ENCODE measurements at regions not wholly inside any gene's neighbourhood (a gene's known extent, or its start where the extent isn't known, plus 50 kb on each side); places are given as distances from the start of the nearest gene placed in this dataset.

DNA sequence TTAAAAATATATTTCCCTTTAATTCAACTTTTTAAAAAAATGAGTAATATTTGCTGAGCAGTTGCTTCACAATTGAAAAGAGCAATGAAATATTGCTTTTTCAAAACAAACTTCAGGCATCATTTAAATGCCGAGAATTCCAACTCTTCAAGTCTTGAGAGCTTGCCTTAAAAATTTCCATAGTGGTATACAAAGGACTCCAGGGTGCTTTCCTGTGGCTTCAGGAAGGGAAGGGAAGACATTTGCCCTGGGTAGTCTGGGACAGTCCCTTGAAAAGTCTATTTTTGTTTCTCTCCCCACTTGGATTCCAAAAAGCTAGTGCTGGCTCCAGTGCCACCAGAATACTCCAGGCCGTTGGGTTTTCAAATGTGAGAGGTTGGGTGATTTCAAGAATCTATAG lies 71.7 kb downstream of the HYCC1 start:
- Histone ChIP-seq H3K4me3 (ENCODE audit: low read depth in 1 of 5, low read length in 5 of 5) (no peak overlapping the region), H3K36me3 (ENCODE audit: control insufficient read depth in 5 of 5, insufficient read depth in 5 of 5, low read length in 5 of 5) (peaks cover 9 to 20% (median 13%) of the 10 kb centered on the region in 5 donors), H3K9me3 (ENCODE audit: control insufficient read depth in 5 of 5, low read length in 5 of 5) (no peaks in the 10 kb centered on the region), H3K27ac (ENCODE audit: low read depth, low read length) (no peak overlapping the region), H3K27me3 (ENCODE audit: control insufficient read depth in 5 of 5, insufficient read depth in 4 of 5, low read length in 5 of 5) (no peaks in the 10 kb centered on the region), H3K9ac (ENCODE audit: low read length in 5 of 5) (no peak overlapping the region), H3K4me1 (ENCODE audit: control insufficient read depth in 5 of 5, insufficient read depth in 5 of 5, low read length in 5 of 5) (no peaks in the 10 kb centered on the region)

DNA sequence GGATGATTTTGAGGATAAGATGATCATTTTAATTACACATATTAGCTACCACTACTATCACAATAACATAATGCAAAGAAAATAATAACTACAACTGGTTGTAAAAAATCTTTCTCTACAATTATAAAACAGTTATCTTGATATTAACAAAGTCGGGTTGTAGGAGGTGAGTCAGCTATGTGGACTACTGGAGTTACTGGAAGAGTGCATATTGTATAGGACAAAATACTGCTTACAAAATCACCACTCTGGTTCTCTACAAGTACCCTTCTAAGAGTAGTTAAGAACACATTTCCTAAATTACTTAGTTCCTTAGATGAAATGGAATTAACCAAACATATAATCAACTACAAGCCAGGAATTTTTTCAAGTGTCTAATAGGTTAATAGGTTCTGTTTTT lies 74.1 kb downstream of the HYCC1 start:
- H3K36me3 ChIP-seq (ENCODE audit: control insufficient read depth in 5 of 5, insufficient read depth in 5 of 5, low read length in 5 of 5), result peaks cover 3 to 6% (median 5%) of the 10 kb centered on the region in 5 donors
- no peaks in the 10 kb centered on the region for H3K27me3 ChIP-seq (ENCODE audit: control insufficient read depth in 5 of 5, insufficient read depth in 4 of 5, low read length in 5 of 5)
- no peaks in the 10 kb centered on the region for H3K9me3 ChIP-seq (ENCODE audit: control insufficient read depth in 5 of 5, low read length in 5 of 5)
- no peak overlapping the region for H3K4me3 ChIP-seq (ENCODE audit: low read depth in 1 of 5, low read length in 5 of 5)
- H3K27ac ChIP-seq (ENCODE audit: low read depth, low read length), result no peak overlapping the region
- no peak overlapping the region for H3K9ac ChIP-seq (ENCODE audit: low read length in 5 of 5)
- H3K4me1 ChIP-seq (ENCODE audit: control insufficient read depth in 5 of 5, insufficient read depth in 5 of 5, low read length in 5 of 5), result peaks cover under 1 to 8% (median 6%) of the 10 kb centered on the region in 5 donors

DNA sequence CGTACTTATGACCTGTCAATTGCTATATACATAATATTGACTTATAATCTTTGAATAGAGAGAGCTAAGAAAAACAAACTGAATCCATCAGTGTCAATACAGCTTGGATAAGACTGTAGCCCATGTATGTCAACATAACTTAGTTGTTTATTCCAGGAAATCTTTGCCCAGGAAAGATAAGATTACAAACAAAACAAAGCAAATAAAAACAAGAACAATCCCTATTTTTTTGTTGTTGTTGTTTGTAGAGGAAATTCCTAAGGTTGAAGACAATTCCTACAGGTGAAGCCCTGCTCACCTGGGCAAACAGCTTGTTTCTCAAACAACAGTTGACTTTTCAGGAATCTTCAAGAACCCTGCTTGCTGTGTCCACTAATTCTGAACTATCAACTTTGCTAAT lies 76.0 kb downstream of the HYCC1 start:
- Histone ChIP-seq H3K27me3 (ENCODE audit: control insufficient read depth in 5 of 5, insufficient read depth in 4 of 5, low read length in 5 of 5) (no peaks in the 10 kb centered on the region), H3K27ac (ENCODE audit: low read depth, low read length) (no peak overlapping the region)

GRCh38 chr7:22936246-22936645 lies 77.7 kb downstream of the HYCC1 start:
- Histone ChIP-seq H3K4me1 (ENCODE audit: control insufficient read depth in 5 of 5, insufficient read depth in 5 of 5, low read length in 5 of 5) (peaks cover 4 to 20% (median 14%) of the 10 kb centered on the region in 5 donors), H3K9me3 (ENCODE audit: control insufficient read depth in 5 of 5, low read length in 5 of 5) (no peaks in the 10 kb centered on the region), H3K27ac (ENCODE audit: low read depth, low read length) (no peak overlapping the region), H3K9ac (ENCODE audit: low read length in 5 of 5) (no peak overlapping the region), H3K36me3 (ENCODE audit: control insufficient read depth in 5 of 5, insufficient read depth in 5 of 5, low read length in 5 of 5) (peaks cover 3 to 6% (median 5%) of the 10 kb centered on the region in 5 donors), H3K27me3 (ENCODE audit: control insufficient read depth in 5 of 5, insufficient read depth in 4 of 5, low read length in 5 of 5) (no peaks in the 10 kb centered on the region), H3K4me3 (ENCODE audit: low read depth in 1 of 5, low read length in 5 of 5) (no peak overlapping the region)

More for the DNA sequence above, 76.0 kb downstream of the HYCC1 start:
- H3K4me1 ChIP-seq (ENCODE audit: control insufficient read depth in 5 of 5, insufficient read depth in 5 of 5, low read length in 5 of 5), result peaks cover 4 to 20% (median 14%) of the 10 kb centered on the region in 5 donors
- no peak overlapping the region for H3K4me3 ChIP-seq (ENCODE audit: low read depth in 1 of 5, low read length in 5 of 5)
- peaks cover 3 to 6% (median 5%) of the 10 kb centered on the region in 5 donors for H3K36me3 ChIP-seq (ENCODE audit: control insufficient read depth in 5 of 5, insufficient read depth in 5 of 5, low read length in 5 of 5)
- no peaks in the 10 kb centered on the region for H3K9me3 ChIP-seq (ENCODE audit: control insufficient read depth in 5 of 5, low read length in 5 of 5)
- no peak overlapping the region for H3K9ac ChIP-seq (ENCODE audit: low read length in 5 of 5)

DNA sequence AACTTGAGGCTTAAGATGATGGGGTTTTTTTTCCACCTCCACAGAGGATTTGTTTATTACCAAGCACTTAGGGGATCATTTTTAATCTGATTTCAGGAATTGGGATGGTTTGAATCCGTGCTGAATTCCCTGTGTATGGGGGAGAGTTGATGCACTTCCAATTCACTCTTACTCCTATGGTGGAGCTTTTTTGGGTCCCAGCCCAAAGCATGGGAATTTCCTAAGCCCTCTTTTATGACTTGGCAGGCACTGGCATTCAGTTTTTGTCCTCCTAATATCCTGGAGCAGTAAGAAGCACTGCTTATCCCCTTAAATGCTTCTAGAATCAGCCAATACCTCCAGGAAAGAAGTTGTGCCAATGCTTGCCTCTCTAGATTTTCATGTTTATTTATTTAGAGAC lies 78.7 kb downstream of the HYCC1 start:
- peaks cover 4 to 20% (median 14%) of the 10 kb centered on the region in 5 donors for H3K4me1 ChIP-seq (ENCODE audit: control insufficient read depth in 5 of 5, insufficient read depth in 5 of 5, low read length in 5 of 5)
- no peaks in the 10 kb centered on the region for H3K9me3 ChIP-seq (ENCODE audit: control insufficient read depth in 5 of 5, low read length in 5 of 5)
- H3K27ac ChIP-seq (ENCODE audit: low read depth, low read length), result no peak overlapping the region
- H3K27me3 ChIP-seq (ENCODE audit: control insufficient read depth in 5 of 5, insufficient read depth in 4 of 5, low read length in 5 of 5), result no peaks in the 10 kb centered on the region
- H3K4me3 ChIP-seq (ENCODE audit: low read depth in 1 of 5, low read length in 5 of 5), result no peak overlapping the region
- H3K36me3 ChIP-seq (ENCODE audit: control insufficient read depth in 5 of 5, insufficient read depth in 5 of 5, low read length in 5 of 5), result peaks cover 0 to 3% (median 0%) of the 10 kb centered on the region in 5 donors
- no peak overlapping the region for H3K9ac ChIP-seq (ENCODE audit: low read length in 5 of 5)

- Histone ChIP-seq H3K9ac (ENCODE audit: low read length in 5 of 5) (no peak overlapping the region), H3K36me3 (ENCODE audit: control insufficient read depth in 5 of 5, insufficient read depth in 5 of 5, low read length in 5 of 5) (peaks cover 0 to 3% (median 0%) of the 10 kb centered on the region in 5 donors), H3K27ac (ENCODE audit: low read depth, low read length) (peak overlapping the region; percentile 56), H3K9me3 (ENCODE audit: control insufficient read depth in 5 of 5, low read length in 5 of 5) (no peaks in the 10 kb centered on the region), H3K4me3 (ENCODE audit: low read depth in 1 of 5, low read length in 5 of 5) (no peak overlapping the region), H3K4me1 (ENCODE audit: control insufficient read depth in 5 of 5, insufficient read depth in 5 of 5, low read length in 5 of 5) (peaks cover 4 to 20% (median 14%) of the 10 kb centered on the region in 5 donors), H3K27me3 (ENCODE audit: control insufficient read depth in 5 of 5, insufficient read depth in 4 of 5, low read length in 5 of 5) (no peaks in the 10 kb centered on the region)
These were observed 79.4 kb downstream of the HYCC1 start for GRCh38 chr7:22934473-22935065.

DNA sequence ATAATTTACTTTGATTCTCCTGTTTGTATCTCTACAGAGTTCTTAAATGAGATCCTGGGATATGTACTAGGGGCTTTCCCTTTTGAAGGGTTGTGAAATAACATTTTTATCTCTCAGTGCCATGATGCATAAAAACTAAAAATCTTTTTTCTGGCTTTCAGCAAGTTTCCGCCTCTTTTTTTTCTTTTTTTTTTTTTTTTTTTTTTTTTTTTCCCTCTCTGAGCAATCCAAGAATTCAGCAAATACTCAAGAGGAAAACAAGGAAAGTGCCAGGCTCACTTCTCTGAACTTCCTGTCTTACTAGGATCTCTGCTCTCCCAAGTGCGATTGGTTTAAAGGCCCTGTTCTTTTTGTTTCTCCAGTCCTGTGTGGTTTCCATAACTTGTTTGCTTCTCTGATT lies 79.9 kb downstream of the HYCC1 start:
- Histone ChIP-seq H3K4me1 (ENCODE audit: control insufficient read depth in 5 of 5, insufficient read depth in 5 of 5, low read length in 5 of 5) (peaks cover 4 to 20% (median 14%) of the 10 kb centered on the region in 5 donors), H3K9ac (ENCODE audit: low read length in 5 of 5) (no peak overlapping the region), H3K27ac (ENCODE audit: low read depth, low read length) (peak overlapping the region; percentile 56), H3K36me3 (ENCODE audit: control insufficient read depth in 5 of 5, insufficient read depth in 5 of 5, low read length in 5 of 5) (peaks cover 0 to 3% (median 0%) of the 10 kb centered on the region in 5 donors), H3K4me3 (ENCODE audit: low read depth in 1 of 5, low read length in 5 of 5) (no peak overlapping the region), H3K9me3 (ENCODE audit: control insufficient read depth in 5 of 5, low read length in 5 of 5) (no peaks in the 10 kb centered on the region), H3K27me3 (ENCODE audit: control insufficient read depth in 5 of 5, insufficient read depth in 4 of 5, low read length in 5 of 5) (no peaks in the 10 kb centered on the region)

- H3K4me3 ChIP-seq (ENCODE audit: low read depth in 1 of 5, low read length in 5 of 5), result no peak overlapping the region
- no peaks in the 10 kb centered on the region for H3K27me3 ChIP-seq (ENCODE audit: control insufficient read depth in 5 of 5, insufficient read depth in 4 of 5, low read length in 5 of 5)
- peaks cover 4 to 20% (median 14%) of the 10 kb centered on the region in 5 donors for H3K4me1 ChIP-seq (ENCODE audit: control insufficient read depth in 5 of 5, insufficient read depth in 5 of 5, low read length in 5 of 5)
- H3K9me3 ChIP-seq (ENCODE audit: control insufficient read depth in 5 of 5, low read length in 5 of 5), result no peaks in the 10 kb centered on the region
- H3K36me3 ChIP-seq (ENCODE audit: control insufficient read depth in 5 of 5, insufficient read depth in 5 of 5, low read length in 5 of 5), result no peaks in the 10 kb centered on the region
- no peak overlapping the region for H3K27ac ChIP-seq (ENCODE audit: low read depth, low read length)
- no peak overlapping the region for H3K9ac ChIP-seq (ENCODE audit: low read length in 5 of 5)
These were observed 81.0 kb downstream of the HYCC1 start for GRCh38 chr7:22932896-22933295.

GRCh38 chr7:22931011-22931410 lies 82.9 kb downstream of the HYCC1 start:
- Histone ChIP-seq H3K9me3 (ENCODE audit: control insufficient read depth in 5 of 5, low read length in 5 of 5) (no peaks in the 10 kb centered on the region), H3K27me3 (ENCODE audit: control insufficient read depth in 5 of 5, insufficient read depth in 4 of 5, low read length in 5 of 5) (no peaks in the 10 kb centered on the region), H3K9ac (ENCODE audit: low read length in 5 of 5) (no peak overlapping the region), H3K4me1 (ENCODE audit: control insufficient read depth in 5 of 5, insufficient read depth in 5 of 5, low read length in 5 of 5) (peaks cover 4 to 20% (median 14%) of the 10 kb centered on the region in 5 donors), H3K36me3 (ENCODE audit: control insufficient read depth in 5 of 5, insufficient read depth in 5 of 5, low read length in 5 of 5) (no peaks in the 10 kb centered on the region), H3K27ac (ENCODE audit: low read depth, low read length) (no peak overlapping the region), H3K4me3 (ENCODE audit: low read depth in 1 of 5, low read length in 5 of 5) (no peak overlapping the region)

DNA sequence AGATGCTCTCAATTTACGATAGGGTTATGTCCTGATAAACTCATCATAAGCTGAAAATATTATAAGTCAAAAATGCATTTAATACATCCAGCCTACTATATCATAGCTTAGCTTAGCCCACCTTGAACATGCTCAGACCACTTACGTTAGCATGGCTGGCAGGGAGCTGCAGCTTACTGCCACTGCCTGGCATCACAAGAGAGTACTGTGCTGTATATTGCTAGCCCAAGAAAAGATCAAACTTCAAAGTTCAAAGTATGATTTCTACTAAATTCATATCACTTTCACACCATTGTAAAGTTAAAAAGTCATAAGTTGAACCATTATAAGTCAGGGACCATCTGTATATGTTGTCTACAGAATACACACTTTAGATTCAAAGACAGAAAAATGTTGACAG lies 91.6 kb downstream of the HYCC1 start:
- Histone ChIP-seq H3K36me3 (ENCODE audit: control insufficient read depth in 5 of 5, insufficient read depth in 5 of 5, low read length in 5 of 5) (no peaks in the 10 kb centered on the region), H3K27ac (ENCODE audit: low read depth, low read length) (no peak overlapping the region), H3K27me3 (ENCODE audit: control insufficient read depth in 5 of 5, insufficient read depth in 4 of 5, low read length in 5 of 5) (no peaks in the 10 kb centered on the region), H3K9ac (ENCODE audit: low read length in 5 of 5) (no peak overlapping the region), H3K4me3 (ENCODE audit: low read depth in 1 of 5, low read length in 5 of 5) (no peak overlapping the region), H3K9me3 (ENCODE audit: control insufficient read depth in 5 of 5, low read length in 5 of 5) (peaks cover 0 to 3% (median 0%) of the 10 kb centered on the region in 5 donors), H3K4me1 (ENCODE audit: control insufficient read depth in 5 of 5, insufficient read depth in 5 of 5, low read length in 5 of 5) (no peaks in the 10 kb centered on the region)
